Fibroblast of lung (primary cell): ENCODE measurements at regions not wholly inside any gene's neighbourhood (a gene's known extent, or its start where the extent isn't known, plus 50 kb on each side); places are given as distances from the start of the nearest gene placed in this dataset.

Experiments used
- DNase-seq, 2 donors: peaks; one replicate each; pipeline versions ENCODE4 v3.0.0 to v3.0.0-alpha.2; 2010; ENCODE audit warnings: low read depth in 2 of 2
- H2AFZ ChIP-seq: 2 replicates; pipeline ENCODE4 v1.5.1; 2012; ENCODE audit warnings: low read length, control low read depth, inconsistent platforms
- H3K27ac ChIP-seq: 2 replicates; pipeline ENCODE4 v1.5.1; 2011; ENCODE audit warnings: low read length, control low read depth; ENCODE audit not compliant: insufficient read depth
- H3K27me3 ChIP-seq: 2 replicates; pipeline ENCODE4 v1.5.1; 2011; ENCODE audit warnings: mild to moderate bottlenecking, low read length; ENCODE audit not compliant: control insufficient read depth, insufficient read depth
- H3K36me3 ChIP-seq: 2 replicates; pipeline ENCODE4 v1.5.1; 2011; ENCODE audit warnings: low read length; ENCODE audit not compliant: control insufficient read depth, insufficient read depth
- H3K4me1 ChIP-seq: 2 replicates; pipeline ENCODE4 v1.5.1; 2011; ENCODE audit warnings: low read length; ENCODE audit not compliant: control insufficient read depth, insufficient read depth; ENCODE audit errors: extremely low read depth
- H3K4me2 ChIP-seq: 2 replicates; pipeline ENCODE4 v1.5.1; 2011; ENCODE audit warnings: low read length, control low read depth; ENCODE audit not compliant: insufficient read depth; ENCODE audit errors: extremely low read depth
- H3K4me3 ChIP-seq, 4 experiments: fragments of 200-600 bp in 1 of 4; sonication (generic) in 1 of 4; replicated peaks in 1 of 4; 2 replicates each; pipeline ENCODE4 v1.5.1; 2011 to 2016; ENCODE audit warnings: low read length in 4 of 4, low read depth in 3 of 4, mild to moderate bottlenecking in 3 of 4, control low read depth in 2 of 4, inconsistent platforms in 1 of 4, mixed read lengths in 1 of 4; ENCODE audit not compliant: insufficient read depth in 1 of 4; ENCODE audit errors: control extremely low read depth in 1 of 4
- H3K79me2 ChIP-seq: 2 replicates; pipeline ENCODE4 v1.5.1; 2012; ENCODE audit warnings: mild to moderate bottlenecking, low read length, inconsistent platforms; ENCODE audit not compliant: control insufficient read depth, insufficient read depth
- H3K9ac ChIP-seq: 2 replicates; pipeline ENCODE4 v1.5.1; 2011; ENCODE audit warnings: mild to moderate bottlenecking, low read length, control low read depth; ENCODE audit not compliant: insufficient read depth
- H3K9me3 ChIP-seq: 2 replicates; pipeline ENCODE4 v1.5.1; 2012; ENCODE audit warnings: low read depth, low read length; ENCODE audit not compliant: control insufficient read depth, insufficient read depth
- H4K20me1 ChIP-seq: 2 replicates; pipeline ENCODE4 v1.5.1; 2011; ENCODE audit warnings: low read length; ENCODE audit not compliant: control insufficient read depth, insufficient read depth; ENCODE audit errors: extremely low read depth
- CTCF ChIP-seq, 2 donors: IDR thresholded peaks in 1 of 2; conservative IDR thresholded peaks in 1 of 2; 1 replicate in 1 of 2; 2 replicates in 1 of 2; pipeline ENCODE4 v1.5.1; 2011 to 2012; ENCODE audit warnings: low read length in 2 of 2, control low read depth in 1 of 2, inconsistent platforms in 1 of 2, low read depth in 1 of 2, mild to moderate bottlenecking in 1 of 2
- EZH2 ChIP-seq: IDR thresholded peaks from 2 replicates; pipeline ENCODE4 v1.5.1; 2012; ENCODE audit warnings: low read length, control low read depth, mild to moderate bottlenecking; ENCODE audit errors: missing control alignments

- Histone ChIP-seq H3K4me3 (peak overlapping the region; percentile 26 to 59 (median 38)), H3K9me3 (no peaks in the 10 kb centered on the region), H4K20me1 (no peaks in the 10 kb centered on the region), H3K4me1 (no peaks in the 10 kb centered on the region), H3K27ac (peak overlapping the region; percentile 26), H3K27me3 (no peaks in the 10 kb centered on the region), H3K79me2 (no peaks in the 10 kb centered on the region), H2AFZ (peak overlapping the region; percentile 71), H3K4me2 (peak overlapping the region; percentile 53), H3K36me3 (no peaks in the 10 kb centered on the region), H3K9ac (peak overlapping the region; percentile 68)
- peak; percentile 37 to 52 for DNase-seq
- TF ChIP-seq EZH2 (no peak), CTCF (conservative IDR thresholded peaks at IDR 0.05 in 1 of 2, IDR thresholded peaks at IDR 0.05 in 1 of 2; ENCODE audit: low read depth in 1 of 2, low read length in 2 of 2) (no peak)
Observed at GRCh38 chr6:7051780-7052442, 55.9 kb upstream of the RREB1 start.

GRCh38 chr6:7052443-7053011 lies 55.2 kb upstream of the RREB1 start:
- H3K4me2 ChIP-seq = peak overlapping the region; percentile 61
- H3K4me3 ChIP-seq = peak overlapping the region; percentile 22 to 59 (median 25)
- no peaks in the 10 kb centered on the region for H3K79me2 ChIP-seq
- DNase-seq = peak; percentile 60 to 85
- peak overlapping the region; percentile 27 for H3K9ac ChIP-seq
- peak overlapping the region; percentile 70 for H2AFZ ChIP-seq
- H3K27ac ChIP-seq = peak overlapping the region; percentile 47
- no peaks in the 10 kb centered on the region for H3K36me3 ChIP-seq
- no peaks in the 10 kb centered on the region for H4K20me1 ChIP-seq
- TF ChIP-seq CTCF (conservative IDR thresholded peaks at IDR 0.05 in 1 of 2, IDR thresholded peaks at IDR 0.05 in 1 of 2; ENCODE audit: low read depth in 1 of 2, low read length in 2 of 2) (no peak), EZH2 (no peak)
- H3K27me3 ChIP-seq = no peaks in the 10 kb centered on the region
- no peaks in the 10 kb centered on the region for H3K9me3 ChIP-seq
- H3K4me1 ChIP-seq = no peaks in the 10 kb centered on the region

- TF ChIP-seq CTCF (conservative IDR thresholded peaks at IDR 0.05 in 1 of 2, IDR thresholded peaks at IDR 0.05 in 1 of 2; ENCODE audit: low read depth in 1 of 2, low read length in 2 of 2) (no peak), EZH2 (no peak)
- Histone ChIP-seq H3K36me3 (no peaks in the 10 kb centered on the region), H3K4me3 (no peak overlapping the region), H3K79me2 (no peaks in the 10 kb centered on the region), H3K4me2 (peak overlapping the region; percentile 61), H4K20me1 (no peaks in the 10 kb centered on the region), H3K27ac (no peak overlapping the region), H3K9ac (no peak overlapping the region), H3K4me1 (peaks cover 2% of the 10 kb centered on the region), H2AFZ (peak overlapping the region; percentile 70), H3K9me3 (no peaks in the 10 kb centered on the region), H3K27me3 (no peaks in the 10 kb centered on the region)
- no peak for DNase-seq
Observed at GRCh38 chr6:7053125-7053774, 54.5 kb upstream of the RREB1 start.
